ENCODE measurements at regions not wholly inside any gene's neighbourhood (a gene's known extent, or its start where the extent isn't known, plus 50 kb on each side); places are given as distances from the start of the nearest gene placed in this dataset.

DNA sequence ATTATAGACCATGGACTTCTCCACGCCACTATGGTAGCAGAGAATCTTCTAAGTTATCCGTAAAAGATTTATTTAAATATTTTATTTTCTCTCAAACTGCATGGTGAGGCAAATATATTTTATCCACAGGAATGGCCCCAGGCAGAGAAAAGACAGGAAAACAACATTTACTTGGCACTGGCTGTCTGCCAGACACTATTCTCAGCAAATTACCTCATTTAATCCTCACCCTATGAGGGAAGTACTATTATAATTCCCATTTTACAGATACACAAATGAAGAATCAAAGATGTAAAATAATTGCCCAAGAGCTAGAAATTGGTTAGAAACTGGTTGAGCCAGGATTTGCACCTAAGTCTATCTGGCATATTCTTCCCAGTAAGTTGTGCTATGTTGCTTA, 361.4 kb upstream of the IL12A start:
- H3K4me3 Mint-ChIP-seq = no peak overlapping the region
- H3K4me1 Mint-ChIP-seq (ENCODE audit: low read depth) = no peaks in the 10 kb centered on the region
- no peaks in the 10 kb centered on the region for H3K36me3 Mint-ChIP-seq (ENCODE audit: low read depth)
- CTCF ChIA-PET = no interaction called here
- DNase-seq = no peak
- no peaks in the 10 kb centered on the region for H3K27me3 Mint-ChIP-seq (ENCODE audit: low read depth)
- intact Hi-C loops (cut with micrococcal nuclease) = no loop called here
- H3K9me3 Mint-ChIP-seq = no peaks in the 10 kb centered on the region
- no peak overlapping the region for H3K27ac Mint-ChIP-seq

DNA sequence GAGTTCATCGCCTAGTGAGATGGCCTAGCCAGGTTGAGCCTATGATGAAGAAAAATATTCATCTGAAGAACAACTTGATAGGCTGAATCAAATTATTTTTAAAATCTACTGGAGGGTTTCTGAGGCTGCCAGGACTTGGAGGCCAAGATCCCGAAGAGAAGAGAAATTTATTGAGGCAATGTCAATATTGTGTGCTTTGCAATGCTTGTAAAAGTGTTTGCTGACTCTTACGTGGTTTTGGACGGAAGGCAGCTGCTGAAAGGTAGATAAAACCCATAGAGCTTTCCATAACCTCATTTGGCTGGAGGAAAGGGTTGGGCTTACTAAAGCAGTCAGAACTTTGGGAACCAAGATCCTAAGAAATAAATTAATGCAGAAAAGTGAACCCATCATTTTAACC, 361.0 kb upstream of the IL12A start:
- Mint-ChIP-seq H3K4me1 (ENCODE audit: low read depth) (no peaks in the 10 kb centered on the region), H3K9me3 (no peaks in the 10 kb centered on the region), H3K4me3 (no peak overlapping the region), H3K27ac (no peak overlapping the region), H3K36me3 (ENCODE audit: low read depth) (no peaks in the 10 kb centered on the region), H3K27me3 (ENCODE audit: low read depth) (no peaks in the 10 kb centered on the region)
- DNase-seq = no peak
- intact Hi-C loops (cut with micrococcal nuclease) = no loop called here
- CTCF ChIA-PET = no interaction called here

DNA sequence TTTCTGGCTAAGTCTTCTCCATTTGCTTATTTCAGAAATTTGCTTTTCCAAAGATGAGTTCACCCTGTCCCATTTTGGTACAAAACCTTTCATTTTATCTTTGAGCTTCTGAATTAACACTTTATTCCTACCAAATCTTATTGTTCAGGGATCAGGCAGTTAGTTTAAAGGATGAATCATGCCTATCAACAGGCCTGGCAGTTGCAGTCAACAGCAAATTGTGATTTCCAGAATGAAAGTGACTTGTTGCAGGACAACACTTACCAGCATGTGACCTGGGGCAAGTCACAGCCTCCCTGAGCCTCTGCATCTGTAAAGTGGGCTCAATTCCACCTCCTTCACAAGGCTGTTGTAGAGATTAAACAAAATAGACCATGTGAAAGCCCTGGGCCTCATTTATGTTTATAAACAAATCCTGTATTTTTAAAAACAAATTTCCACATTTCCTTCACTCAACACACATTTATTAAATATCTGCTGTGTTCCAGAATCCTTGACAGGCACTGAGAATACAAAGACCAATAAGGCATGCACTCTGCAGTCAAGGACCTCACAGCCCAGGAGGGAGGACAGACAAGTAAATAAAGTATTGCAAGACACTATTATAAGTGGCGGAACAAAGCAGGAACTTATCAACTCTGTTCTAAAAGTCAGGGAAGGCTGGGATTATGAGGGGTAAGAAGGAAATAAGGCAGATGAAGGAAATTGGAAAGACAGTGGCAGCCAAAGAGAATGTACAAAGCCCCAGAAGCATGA, 359.1 kb upstream of the IL12A start:
- DNase-seq = no peak
- H3K27me3 Mint-ChIP-seq (ENCODE audit: low read depth) = no peaks in the 10 kb centered on the region
- no peaks in the 10 kb centered on the region for H3K36me3 Mint-ChIP-seq (ENCODE audit: low read depth)
- H3K27ac Mint-ChIP-seq = no peak overlapping the region
- no peaks in the 10 kb centered on the region for H3K4me1 Mint-ChIP-seq (ENCODE audit: low read depth)
- no peak overlapping the region for H3K4me3 Mint-ChIP-seq
- H3K9me3 Mint-ChIP-seq = no peaks in the 10 kb centered on the region
- intact Hi-C loops (cut with micrococcal nuclease) = no loop called here
- CTCF ChIA-PET = no interaction called here

DNA sequence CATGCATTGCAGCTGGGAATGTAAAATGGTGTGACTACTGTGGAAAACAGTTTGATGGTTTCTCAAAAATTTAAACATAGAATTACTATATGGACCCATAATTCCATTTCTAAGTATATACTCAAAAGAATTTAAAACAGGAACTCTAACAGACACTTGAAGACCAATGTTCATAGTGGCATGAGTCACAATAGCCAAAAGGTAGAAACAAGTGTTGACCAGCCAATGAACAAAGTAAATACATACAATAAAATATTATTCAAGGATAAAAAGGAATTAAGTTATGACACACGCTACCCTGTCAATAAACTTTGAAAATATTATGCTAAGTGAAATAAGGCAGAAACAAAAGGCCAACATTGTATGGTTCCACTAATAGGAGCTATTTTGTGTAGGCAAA, 357.4 kb upstream of the IL12A start:
- no peaks in the 10 kb centered on the region for H3K27me3 Mint-ChIP-seq (ENCODE audit: low read depth)
- intact Hi-C loops (cut with micrococcal nuclease) = no loop called here
- no peak for DNase-seq
- CTCF ChIA-PET = no interaction called here
- no peak overlapping the region for H3K27ac Mint-ChIP-seq
- no peaks in the 10 kb centered on the region for H3K9me3 Mint-ChIP-seq
- H3K4me3 Mint-ChIP-seq = no peak overlapping the region
- H3K4me1 Mint-ChIP-seq (ENCODE audit: low read depth) = no peaks in the 10 kb centered on the region
- no peaks in the 10 kb centered on the region for H3K36me3 Mint-ChIP-seq (ENCODE audit: low read depth)

DNA sequence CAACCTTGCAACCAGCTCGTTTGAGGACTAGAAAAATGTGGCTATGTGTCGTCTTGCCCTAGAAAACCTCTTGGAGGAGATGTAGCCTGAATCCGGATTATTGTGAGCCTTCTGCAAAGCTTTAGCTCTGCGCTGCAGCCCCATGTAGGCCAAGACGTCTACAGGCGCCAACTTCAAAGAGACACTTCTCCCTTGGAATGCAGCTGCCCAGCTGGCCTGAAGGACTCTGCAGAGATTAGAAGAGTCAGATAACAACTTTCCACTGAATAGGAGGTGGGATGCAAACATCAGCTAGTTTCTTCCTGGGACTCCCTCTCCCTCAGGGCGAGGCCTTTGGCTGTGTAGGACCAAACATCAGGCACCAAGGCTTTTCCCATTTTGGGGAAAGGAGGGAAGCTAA, 356.5 kb upstream of the IL12A start:
- intact Hi-C loops (cut with micrococcal nuclease) = no loop called here
- CTCF ChIA-PET = no interaction called here
- no peak overlapping the region for H3K27ac Mint-ChIP-seq
- H3K9me3 Mint-ChIP-seq = no peaks in the 10 kb centered on the region
- H3K4me1 Mint-ChIP-seq (ENCODE audit: low read depth) = no peaks in the 10 kb centered on the region
- H3K4me3 Mint-ChIP-seq = no peak overlapping the region
- DNase-seq = no peak
- no peaks in the 10 kb centered on the region for H3K36me3 Mint-ChIP-seq (ENCODE audit: low read depth)
- no peaks in the 10 kb centered on the region for H3K27me3 Mint-ChIP-seq (ENCODE audit: low read depth)

DNA sequence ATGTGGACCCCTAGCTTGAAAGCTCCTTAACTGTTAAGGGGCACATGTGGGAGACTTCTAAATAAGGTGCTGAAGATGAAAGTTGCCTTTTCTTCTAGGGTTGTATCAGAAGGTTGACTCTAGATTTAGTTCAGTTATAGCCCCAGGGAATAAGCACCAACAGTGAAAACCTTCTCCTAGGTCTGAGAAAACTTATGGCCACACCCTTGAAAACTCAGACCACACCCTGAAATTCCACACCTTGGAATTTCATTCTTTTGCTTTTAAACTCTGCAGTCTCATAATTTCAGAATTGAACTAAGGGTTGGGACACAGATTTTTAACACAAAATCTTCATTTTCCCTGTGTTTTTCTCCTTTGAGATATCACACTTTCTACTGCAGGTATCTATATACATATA, 355.8 kb upstream of the IL12A start:
- no peak for DNase-seq
- H3K9me3 Mint-ChIP-seq = no peaks in the 10 kb centered on the region
- H3K4me1 Mint-ChIP-seq (ENCODE audit: low read depth) = no peaks in the 10 kb centered on the region
- no peak overlapping the region for H3K27ac Mint-ChIP-seq
- no peaks in the 10 kb centered on the region for H3K36me3 Mint-ChIP-seq (ENCODE audit: low read depth)
- CTCF ChIA-PET = no interaction called here
- H3K4me3 Mint-ChIP-seq = no peak overlapping the region
- intact Hi-C loops (cut with micrococcal nuclease) = no loop called here
- H3K27me3 Mint-ChIP-seq (ENCODE audit: low read depth) = no peaks in the 10 kb centered on the region

DNA sequence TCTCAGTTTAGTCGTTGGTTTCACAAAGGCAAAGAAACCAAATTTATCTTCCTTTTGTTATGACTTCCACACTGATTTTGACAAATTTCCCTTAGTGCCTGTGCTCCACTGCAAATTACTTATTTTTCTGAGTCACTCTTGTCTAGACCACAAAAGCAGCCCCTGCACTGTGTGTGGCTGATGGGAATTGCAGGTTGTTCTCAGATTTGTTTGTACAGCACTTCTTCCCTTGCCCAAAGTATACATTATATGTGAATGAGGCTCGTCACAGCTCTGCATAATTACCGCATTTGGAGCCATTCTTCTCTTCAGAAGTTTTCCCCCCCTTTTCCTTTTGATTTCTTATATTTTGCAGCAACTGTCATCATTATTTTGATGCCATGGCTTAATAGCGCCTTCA, 354.2 kb upstream of the IL12A start:
- H3K4me1 Mint-ChIP-seq (ENCODE audit: low read depth) = no peaks in the 10 kb centered on the region
- intact Hi-C loops (cut with micrococcal nuclease) = no loop called here
- DNase-seq = no peak
- H3K27me3 Mint-ChIP-seq (ENCODE audit: low read depth) = no peaks in the 10 kb centered on the region
- no peak overlapping the region for H3K4me3 Mint-ChIP-seq
- H3K27ac Mint-ChIP-seq = no peak overlapping the region
- CTCF ChIA-PET = no interaction called here
- H3K36me3 Mint-ChIP-seq (ENCODE audit: low read depth) = no peaks in the 10 kb centered on the region
- H3K9me3 Mint-ChIP-seq = no peaks in the 10 kb centered on the region

DNA sequence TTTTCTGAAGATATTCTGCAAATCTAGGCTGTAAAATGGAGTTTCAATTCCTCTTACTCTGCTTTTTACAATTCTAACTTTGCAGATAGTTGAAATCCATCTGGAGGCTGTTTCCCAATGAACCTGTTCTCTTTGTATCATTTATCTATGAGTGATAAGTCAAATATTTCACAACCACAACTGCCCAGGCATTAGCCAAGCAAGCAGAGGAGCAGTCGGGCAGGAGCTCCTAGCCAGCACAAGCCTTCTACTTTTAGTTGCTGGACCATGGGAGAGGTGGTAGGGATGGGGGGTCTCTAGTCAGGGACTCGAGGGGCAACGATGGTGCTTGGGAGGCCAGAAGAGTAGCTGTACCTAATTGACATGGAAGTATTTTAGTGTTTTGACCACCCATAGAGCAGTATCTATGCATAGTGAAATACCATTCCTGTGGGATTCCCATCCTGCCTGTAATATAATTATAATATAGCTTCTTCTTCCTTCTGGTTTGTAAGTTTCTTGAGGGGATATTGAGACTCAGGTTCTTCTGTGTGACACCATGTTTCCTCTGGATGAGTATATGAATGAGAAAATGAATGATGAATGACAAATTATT, 353.5 kb upstream of the IL12A start:
- no peaks in the 10 kb centered on the region for H3K36me3 Mint-ChIP-seq (ENCODE audit: low read depth)
- H3K27me3 Mint-ChIP-seq (ENCODE audit: low read depth) = no peaks in the 10 kb centered on the region
- intact Hi-C loops (cut with micrococcal nuclease) = no loop called here
- DNase-seq = no peak
- no peaks in the 10 kb centered on the region for H3K4me1 Mint-ChIP-seq (ENCODE audit: low read depth)
- H3K27ac Mint-ChIP-seq = no peak overlapping the region
- no peaks in the 10 kb centered on the region for H3K9me3 Mint-ChIP-seq
- CTCF ChIA-PET = no interaction called here
- no peak overlapping the region for H3K4me3 Mint-ChIP-seq

DNA sequence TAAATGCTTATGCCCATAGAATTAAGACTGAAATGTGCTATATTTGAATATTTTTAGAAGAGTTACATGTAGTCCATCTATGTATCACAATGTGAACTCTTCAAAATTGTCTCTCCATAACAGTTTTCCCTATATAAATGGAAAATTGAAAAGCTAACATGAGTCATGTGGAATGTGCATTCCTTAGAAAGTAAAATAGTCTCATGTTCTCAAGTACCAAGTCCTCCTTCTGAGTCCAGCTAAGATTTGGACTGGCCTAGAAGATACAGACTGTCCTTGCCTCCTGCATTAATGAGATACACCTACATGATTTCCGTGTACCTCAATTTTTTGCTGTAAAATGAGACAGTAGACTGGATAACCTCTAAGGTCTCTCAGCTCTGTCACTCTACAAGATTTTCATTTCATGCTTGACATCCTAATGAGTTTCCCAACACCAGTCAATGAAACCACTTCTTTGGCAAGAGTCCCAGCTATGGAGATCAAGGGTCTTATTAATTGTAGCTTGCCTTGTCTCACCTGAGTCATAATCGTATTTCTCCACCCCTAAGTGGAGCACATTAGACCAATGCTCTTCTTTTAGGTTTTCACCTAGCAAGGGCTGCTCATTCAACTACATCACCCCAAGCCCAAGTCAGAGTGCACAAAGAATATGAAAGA, 350.6 kb upstream of the IL12A start:
- H3K9me3 Mint-ChIP-seq = no peaks in the 10 kb centered on the region
- CTCF ChIA-PET = no interaction called here
- DNase-seq = no peak
- H3K4me3 Mint-ChIP-seq = no peak overlapping the region
- no peaks in the 10 kb centered on the region for H3K36me3 Mint-ChIP-seq (ENCODE audit: low read depth)
- intact Hi-C loops (cut with micrococcal nuclease) = no loop called here
- no peak overlapping the region for H3K27ac Mint-ChIP-seq
- no peaks in the 10 kb centered on the region for H3K4me1 Mint-ChIP-seq (ENCODE audit: low read depth)
- H3K27me3 Mint-ChIP-seq (ENCODE audit: low read depth) = no peaks in the 10 kb centered on the region

DNA sequence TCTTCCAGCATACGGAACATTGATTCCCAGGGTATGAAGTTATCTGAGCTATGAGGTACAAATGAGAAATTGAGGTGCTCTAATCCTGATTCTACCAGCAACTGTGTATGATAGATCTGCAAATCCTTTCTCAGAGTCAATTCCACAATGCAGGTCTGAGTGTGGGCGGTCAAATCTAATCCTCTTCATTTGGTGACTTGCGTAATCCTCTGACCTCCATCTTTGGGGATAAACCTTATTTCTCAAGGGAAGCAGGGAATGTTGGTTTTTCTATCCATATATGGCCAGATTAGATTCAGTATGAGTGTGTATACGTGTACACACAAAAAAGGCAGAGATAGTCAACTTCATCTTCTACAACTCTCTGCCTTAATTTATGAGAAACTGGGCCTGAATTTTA, 348.4 kb upstream of the IL12A start:
- CTCF ChIA-PET = no interaction called here
- H3K4me1 Mint-ChIP-seq (ENCODE audit: low read depth) = no peaks in the 10 kb centered on the region
- no peak overlapping the region for H3K4me3 Mint-ChIP-seq
- H3K27ac Mint-ChIP-seq = no peak overlapping the region
- no peaks in the 10 kb centered on the region for H3K36me3 Mint-ChIP-seq (ENCODE audit: low read depth)
- DNase-seq = no peak
- intact Hi-C loops (cut with micrococcal nuclease) = no loop called here
- H3K27me3 Mint-ChIP-seq (ENCODE audit: low read depth) = no peaks in the 10 kb centered on the region
- H3K9me3 Mint-ChIP-seq = no peaks in the 10 kb centered on the region

DNA sequence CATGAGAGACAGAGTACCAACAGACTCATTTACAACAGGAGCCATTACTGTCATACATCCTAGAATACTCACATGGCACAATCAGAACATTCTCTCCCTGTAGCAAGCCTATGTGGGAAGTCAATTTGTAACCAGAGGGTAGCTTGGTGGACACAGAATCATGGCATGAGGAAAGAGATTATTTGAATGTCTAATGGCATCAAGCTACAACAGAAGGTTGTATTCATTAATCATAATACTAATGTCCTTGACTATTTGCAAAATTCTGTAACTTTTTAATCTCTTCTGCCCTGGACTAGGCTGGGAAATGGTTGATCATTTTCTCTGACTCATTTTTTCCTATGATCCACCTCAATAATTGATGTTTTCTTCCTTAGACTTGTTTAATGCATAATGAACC, 345.2 kb upstream of the IL12A start:
- no peak overlapping the region for H3K27ac Mint-ChIP-seq
- H3K9me3 Mint-ChIP-seq = no peaks in the 10 kb centered on the region
- CTCF ChIA-PET = no interaction called here
- no peaks in the 10 kb centered on the region for H3K36me3 Mint-ChIP-seq (ENCODE audit: low read depth)
- DNase-seq = no peak
- no peak overlapping the region for H3K4me3 Mint-ChIP-seq
- intact Hi-C loops (cut with micrococcal nuclease) = no loop called here
- H3K27me3 Mint-ChIP-seq (ENCODE audit: low read depth) = no peaks in the 10 kb centered on the region
- no peaks in the 10 kb centered on the region for H3K4me1 Mint-ChIP-seq (ENCODE audit: low read depth)

DNA sequence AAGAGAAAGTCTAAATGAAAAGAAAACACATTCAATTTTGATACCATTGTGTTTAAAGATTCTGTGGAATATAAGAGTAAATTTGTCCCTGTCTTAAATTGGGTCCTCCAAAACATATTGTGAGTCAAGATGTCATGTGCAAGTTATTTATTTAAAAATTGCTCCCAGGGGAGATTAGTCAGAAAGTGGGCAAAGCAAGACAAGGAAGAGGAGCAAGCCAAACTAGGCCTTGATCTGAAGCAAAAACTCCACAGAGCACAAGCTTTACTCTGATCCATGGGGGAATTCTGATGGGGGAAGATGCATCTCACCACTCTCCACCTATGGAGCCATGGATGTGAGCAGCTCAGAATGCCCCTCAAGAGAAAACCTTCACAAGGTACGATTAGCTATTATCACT, 342.8 kb upstream of the IL12A start:
- intact Hi-C loops (cut with micrococcal nuclease) = no loop called here
- CTCF ChIA-PET = no interaction called here

DNA sequence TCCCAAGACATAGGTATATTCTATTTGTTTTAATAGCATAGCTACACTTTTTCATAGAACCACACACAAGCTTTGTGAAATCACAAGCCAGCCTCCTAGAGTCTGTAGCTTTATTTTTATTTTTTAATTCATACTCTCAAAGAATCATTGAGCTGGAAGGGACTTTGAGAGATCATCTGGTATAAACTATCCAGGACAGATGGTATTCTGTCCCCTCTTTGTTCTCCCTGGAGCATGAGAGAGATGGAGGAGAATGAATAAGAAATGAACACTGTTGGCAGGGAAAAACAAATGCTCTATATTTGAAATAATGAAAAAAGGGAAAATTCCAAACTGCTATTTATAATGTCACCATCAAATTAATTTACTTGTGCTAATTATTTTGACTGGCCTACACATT, 338.7 kb upstream of the IL12A start:
- no peak overlapping the region for H3K4me3 Mint-ChIP-seq

More for the DNA sequence above, 342.8 kb upstream of the IL12A start:
- H3K4me1 Mint-ChIP-seq (ENCODE audit: low read depth) = no peaks in the 10 kb centered on the region
- H3K27me3 Mint-ChIP-seq (ENCODE audit: low read depth) = no peaks in the 10 kb centered on the region
- H3K36me3 Mint-ChIP-seq (ENCODE audit: low read depth) = no peaks in the 10 kb centered on the region
- H3K9me3 Mint-ChIP-seq = no peaks in the 10 kb centered on the region
- DNase-seq = no peak
- H3K27ac Mint-ChIP-seq = no peak overlapping the region
- H3K4me3 Mint-ChIP-seq = no peak overlapping the region

More for the DNA sequence above, 338.7 kb upstream of the IL12A start:
- H3K27ac Mint-ChIP-seq = no peak overlapping the region
- CTCF ChIA-PET = no interaction called here
- peaks cover 5% of the 10 kb centered on the region for H3K27me3 Mint-ChIP-seq (ENCODE audit: low read depth)
- no peaks in the 10 kb centered on the region for H3K4me1 Mint-ChIP-seq (ENCODE audit: low read depth)
- no peaks in the 10 kb centered on the region for H3K9me3 Mint-ChIP-seq
- H3K36me3 Mint-ChIP-seq (ENCODE audit: low read depth) = no peaks in the 10 kb centered on the region
- DNase-seq = no peak
- intact Hi-C loops (cut with micrococcal nuclease) = no loop called here
